ENCODE measurements at regions not wholly inside any gene's neighbourhood (a gene's known extent, or its start where the extent isn't known, plus 50 kb on each side); places are given as distances from the start of the nearest gene placed in this dataset.
"Not testable (repeated sequence)": the region's sequence is repeated elsewhere in the genome, so short reads cannot be mapped to it uniquely, and the experiment has no call there.

GRCh38 chr15:20376872-20377271 is 164.7 kb downstream of the GOLGA6L6 start:
- intact Hi-C loops (cut with DNase I): no loop called here
- Histone ChIP-seq H3K27me3 (replicated peaks; ENCODE audit: insufficient read depth) (no peaks in the 10 kb centered on the region), H3K27ac (no peak overlapping the region), H3K36me3 (no peaks in the 10 kb centered on the region), H3K4me3 (no peak overlapping the region), H3K4me1 (replicated peaks) (no peaks in the 10 kb centered on the region), H3K9me3 (no peaks in the 10 kb centered on the region)
- DNase-seq (ENCODE audit: low spot score): no peak
- 69% methylated on average over 5 of the region's 5 CpGs for WGBS
- no peak for TF ChIP-seq CTCF (IDR thresholded peaks at IDR 0.05)
- no peak for TF ChIP-seq POLR2AphosphoS5 (IDR thresholded peaks at IDR 0.05)
- no peak for TF ChIP-seq POLR2A (IDR thresholded peaks at IDR 0.05)

DNA sequence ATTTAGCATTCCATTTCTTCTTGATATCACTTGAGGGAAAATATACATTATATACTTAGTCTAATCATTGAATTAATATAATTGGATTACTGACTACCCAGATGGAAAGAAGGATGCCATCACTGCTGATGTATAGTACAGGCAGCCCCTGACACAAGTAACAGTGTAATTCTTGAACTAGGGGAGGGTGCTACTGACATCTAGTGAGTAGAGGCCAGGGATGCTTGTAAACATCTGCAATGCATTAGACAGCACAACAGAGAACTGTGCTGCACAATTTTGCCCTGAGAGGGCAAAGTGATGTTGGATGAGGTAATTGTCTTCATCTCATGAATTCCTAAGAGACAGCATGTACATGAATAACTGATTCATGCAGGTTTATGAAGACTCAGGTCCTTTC is 169.2 kb downstream of the GOLGA6L6 start:
- H3K4me1 ChIP-seq (replicated peaks); DNase-seq (ENCODE audit: low spot score); H3K36me3 ChIP-seq; H3K9me3 ChIP-seq; H3K27ac ChIP-seq; H3K4me3 ChIP-seq; H3K27me3 ChIP-seq (replicated peaks; ENCODE audit: insufficient read depth); intact Hi-C loops (cut with DNase I): not testable (repeated sequence)

GRCh38 chr15:20369500-20369899 is 172.1 kb downstream of the GOLGA6L6 start:
- intact Hi-C loops (cut with DNase I): no loop called here
- TF ChIP-seq POLR2A (IDR thresholded peaks at IDR 0.05) (no peak), POLR2AphosphoS5 (IDR thresholded peaks at IDR 0.05) (no peak), CTCF (IDR thresholded peaks at IDR 0.05) (no peak)

GRCh38 chr15:20368974-20369373 is 172.6 kb downstream of the GOLGA6L6 start:
- H3K27me3 ChIP-seq (replicated peaks; ENCODE audit: insufficient read depth): no peaks in the 10 kb centered on the region
- DNase-seq (ENCODE audit: low spot score): no peak
- H3K4me3 ChIP-seq: no peak overlapping the region
- H3K4me1 ChIP-seq (replicated peaks): no peaks in the 10 kb centered on the region
- 28% methylated on average over 1 of the region's 1 CpG for WGBS
- TF ChIP-seq POLR2AphosphoS5 (IDR thresholded peaks at IDR 0.05): no peak
- no peak for TF ChIP-seq POLR2A (IDR thresholded peaks at IDR 0.05)
- no peak for TF ChIP-seq CTCF (IDR thresholded peaks at IDR 0.05)
- H3K27ac ChIP-seq: no peak overlapping the region
- H3K36me3 ChIP-seq: no peaks in the 10 kb centered on the region
- intact Hi-C loops (cut with DNase I): no loop called here
- H3K9me3 ChIP-seq: no peaks in the 10 kb centered on the region

More at GRCh38 chr15:20369500-20369899, 172.1 kb downstream of the GOLGA6L6 start:
- Histone ChIP-seq H3K36me3 (no peaks in the 10 kb centered on the region), H3K9me3 (no peaks in the 10 kb centered on the region), H3K27ac (no peak overlapping the region), H3K27me3 (replicated peaks; ENCODE audit: insufficient read depth) (no peaks in the 10 kb centered on the region), H3K4me1 (replicated peaks) (no peaks in the 10 kb centered on the region), H3K4me3 (no peak overlapping the region)
- DNase-seq (ENCODE audit: low spot score): no peak
- 77% methylated on average over 3 of the region's 3 CpGs for WGBS

- Histone ChIP-seq H3K36me3 (no peaks in the 10 kb centered on the region), H3K4me1 (replicated peaks) (no peaks in the 10 kb centered on the region), H3K27ac (no peak overlapping the region), H3K4me3 (no peak overlapping the region), H3K27me3 (replicated peaks; ENCODE audit: insufficient read depth) (no peaks in the 10 kb centered on the region), H3K9me3 (no peaks in the 10 kb centered on the region)
- WGBS: 61% methylated on average over 2 of the region's 2 CpGs
- DNase-seq (ENCODE audit: low spot score): no peak
- TF ChIP-seq CTCF (IDR thresholded peaks at IDR 0.05): no peak
- no peak for TF ChIP-seq POLR2A (IDR thresholded peaks at IDR 0.05)
- no peak for TF ChIP-seq POLR2AphosphoS5 (IDR thresholded peaks at IDR 0.05)
- intact Hi-C loops (cut with DNase I): no loop called here
Measured at GRCh38 chr15:20367093-20367492, 174.5 kb downstream of the GOLGA6L6 start.

DNA sequence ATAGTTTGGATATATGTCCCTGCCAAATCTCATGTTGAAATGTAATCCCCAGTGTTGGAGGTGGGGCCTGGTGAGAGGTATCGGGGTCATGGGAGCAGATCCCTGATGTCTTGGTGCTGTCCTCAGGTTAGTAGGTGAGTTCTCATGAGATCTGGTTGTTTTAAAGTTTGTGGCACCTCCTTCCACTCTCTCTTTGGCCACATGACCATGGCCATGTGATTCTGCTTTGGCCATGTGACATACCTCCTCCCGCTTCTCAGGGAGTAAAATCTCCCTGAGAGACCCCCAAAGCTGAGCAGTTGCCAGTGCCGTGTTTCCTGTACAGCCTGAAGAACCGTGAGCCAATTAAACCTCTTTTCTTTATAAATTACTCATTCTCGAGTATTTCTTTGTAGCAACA is 178.0 kb downstream of the GOLGA6L6 start:
- intact Hi-C loops (cut with DNase I); H3K9me3 ChIP-seq; DNase-seq (ENCODE audit: low spot score); H3K27ac ChIP-seq; H3K36me3 ChIP-seq; H3K4me1 ChIP-seq (replicated peaks); H3K4me3 ChIP-seq; H3K27me3 ChIP-seq (replicated peaks; ENCODE audit: insufficient read depth): not testable (repeated sequence)
- WGBS: 71% methylated on average over 5 of the region's 5 CpGs
